ENCODE measurements at regions not wholly inside any gene's neighbourhood (a gene's known extent, or its start where the extent isn't known, plus 50 kb on each side); places are given as distances from the start of the nearest gene placed in this dataset.

DNA sequence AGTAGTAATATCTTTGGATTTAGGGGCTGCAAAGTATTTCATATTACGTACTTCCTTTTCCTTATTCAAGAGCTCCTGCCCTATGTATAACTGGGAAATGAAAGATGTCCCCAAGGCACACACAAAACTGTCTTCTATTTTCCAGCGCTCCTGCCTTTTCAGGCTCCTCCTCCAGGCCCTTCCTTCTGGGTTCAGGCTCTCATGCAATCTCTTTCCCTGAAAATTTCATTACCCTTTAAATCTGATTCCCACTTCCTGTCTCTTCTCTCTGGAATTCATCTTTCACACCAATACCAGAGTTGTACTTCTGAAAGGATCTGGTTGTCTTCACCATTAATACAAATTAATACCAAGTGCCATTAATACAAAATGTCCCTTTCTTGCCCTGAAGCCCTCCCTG, 181.6 kb downstream of the UTRN start:
- TF ChIP-seq, protein P1, sequence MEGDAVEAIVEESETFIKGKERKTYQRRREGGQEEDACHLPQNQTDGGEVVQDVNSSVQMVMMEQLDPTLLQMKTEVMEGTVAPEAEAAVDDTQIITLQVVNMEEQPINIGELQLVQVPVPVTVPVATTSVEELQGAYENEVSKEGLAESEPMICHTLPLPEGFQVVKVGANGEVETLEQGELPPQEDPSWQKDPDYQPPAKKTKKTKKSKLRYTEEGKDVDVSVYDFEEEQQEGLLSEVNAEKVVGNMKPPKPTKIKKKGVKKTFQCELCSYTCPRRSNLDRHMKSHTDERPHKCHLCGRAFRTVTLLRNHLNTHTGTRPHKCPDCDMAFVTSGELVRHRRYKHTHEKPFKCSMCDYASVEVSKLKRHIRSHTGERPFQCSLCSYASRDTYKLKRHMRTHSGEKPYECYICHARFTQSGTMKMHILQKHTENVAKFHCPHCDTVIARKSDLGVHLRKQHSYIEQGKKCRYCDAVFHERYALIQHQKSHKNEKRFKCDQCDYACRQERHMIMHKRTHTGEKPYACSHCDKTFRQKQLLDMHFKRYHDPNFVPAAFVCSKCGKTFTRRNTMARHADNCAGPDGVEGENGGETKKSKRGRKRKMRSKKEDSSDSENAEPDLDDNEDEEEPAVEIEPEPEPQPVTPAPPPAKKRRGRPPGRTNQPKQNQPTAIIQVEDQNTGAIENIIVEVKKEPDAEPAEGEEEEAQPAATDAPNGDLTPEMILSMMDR (IDR thresholded peaks at IDR 0.05) = no peak
- no peak for TF ChIP-seq POLR2A (IDR thresholded peaks at IDR 0.05)
- TF ChIP-seq POLR2AphosphoS5 (IDR thresholded peaks at IDR 0.05) = no peak
- TF ChIP-seq EP300 (IDR thresholded peaks at IDR 0.05) = no peak

Measured in gastroesophageal sphincter (tissue), 3 donors.